SKM-1 (cell line): ENCODE measurements at regions not wholly inside any gene's neighbourhood (a gene's known extent, or its start where the extent isn't known, plus 50 kb on each side); places are given as distances from the start of the nearest gene placed in this dataset.
A peak's percentile ranks its signal among the peaks of the same experiment; 100 is the strongest.

ENCODE experiments used
- DNase-seq: peaks from one replicate; lab custom pipeline; 2025; ENCODE audit not compliant: unreplicated experiment; lab: John Stamatoyannopoulos, UW

DNA sequence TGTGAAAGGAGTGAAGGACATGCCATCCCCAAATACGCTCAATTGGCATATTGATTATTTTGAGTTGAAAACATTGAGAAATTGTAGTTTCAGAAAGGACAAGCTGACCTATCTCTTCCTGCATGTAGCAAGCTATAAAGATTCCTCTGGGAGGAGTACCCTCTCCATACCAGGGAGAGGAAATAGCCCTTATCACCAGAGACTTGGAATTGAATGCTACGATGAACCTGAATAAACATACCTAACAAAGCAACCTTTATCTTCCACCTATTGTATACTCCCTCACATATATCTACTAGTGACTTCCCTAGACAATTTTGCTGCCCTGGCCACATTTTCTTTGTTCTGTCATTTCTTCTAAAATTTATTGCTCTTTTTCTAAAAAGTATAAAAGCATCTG is 150.2 kb upstream of the EEPD1 start:
- DNase-seq: no peak

DNA sequence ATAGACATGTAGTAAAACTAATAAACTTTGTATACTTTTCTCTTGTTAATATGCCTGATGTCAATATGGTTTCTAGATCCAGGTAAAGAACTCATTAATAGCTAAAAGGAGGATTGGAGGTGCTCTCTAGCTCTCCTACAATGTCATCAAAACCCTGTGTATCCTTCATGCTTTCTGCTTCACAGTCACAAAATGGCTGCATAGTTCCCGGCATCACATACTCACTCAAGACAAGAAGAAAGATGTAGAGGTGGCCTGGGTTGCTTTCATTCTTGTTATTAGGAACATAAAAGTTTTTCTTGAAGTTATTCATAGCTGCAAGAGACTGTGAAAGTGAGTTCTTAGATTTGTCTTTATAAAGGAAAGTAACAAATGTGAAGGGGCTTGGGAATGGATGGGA is 149.7 kb upstream of the EEPD1 start:
- DNase-seq: no peak

DNA sequence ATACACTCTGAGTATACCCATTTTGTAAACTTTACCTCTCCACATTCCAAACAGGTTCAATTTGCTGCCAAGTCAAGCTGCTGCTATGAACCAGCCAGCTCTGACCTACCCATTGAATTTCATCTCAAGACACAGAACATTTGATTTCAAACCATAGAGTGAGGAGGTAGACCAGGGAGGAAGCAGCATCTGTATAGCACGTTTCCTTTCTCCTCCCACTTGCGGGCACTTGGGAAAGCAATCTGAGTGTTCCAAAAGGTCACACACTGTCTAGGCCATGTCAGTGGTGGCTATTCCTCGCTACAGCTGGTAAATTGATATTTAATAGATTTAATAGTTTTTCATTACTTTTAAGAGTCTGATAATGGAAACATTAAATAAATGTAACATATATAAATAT is 147.8 kb upstream of the EEPD1 start:
- DNase-seq: no peak

DNA sequence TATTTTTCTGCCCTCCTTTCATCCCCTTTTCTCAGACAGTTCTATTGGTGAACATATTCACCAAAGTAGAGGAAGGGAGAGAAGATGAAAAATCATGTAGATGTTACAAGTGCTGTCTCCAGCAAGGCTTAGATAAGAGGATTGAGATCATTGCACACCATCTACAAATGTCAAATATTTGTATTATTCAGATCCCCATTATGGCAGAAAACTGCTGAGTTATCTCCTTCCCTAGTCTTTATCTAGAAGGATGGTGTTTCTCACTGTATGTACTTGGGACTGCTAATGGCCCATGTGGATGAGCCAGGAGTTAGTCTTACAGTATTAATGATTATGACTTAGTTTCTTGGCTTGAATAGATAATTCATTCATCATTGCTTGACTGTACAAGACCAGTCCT is 147.2 kb upstream of the EEPD1 start:
- DNase-seq: no peak

DNA sequence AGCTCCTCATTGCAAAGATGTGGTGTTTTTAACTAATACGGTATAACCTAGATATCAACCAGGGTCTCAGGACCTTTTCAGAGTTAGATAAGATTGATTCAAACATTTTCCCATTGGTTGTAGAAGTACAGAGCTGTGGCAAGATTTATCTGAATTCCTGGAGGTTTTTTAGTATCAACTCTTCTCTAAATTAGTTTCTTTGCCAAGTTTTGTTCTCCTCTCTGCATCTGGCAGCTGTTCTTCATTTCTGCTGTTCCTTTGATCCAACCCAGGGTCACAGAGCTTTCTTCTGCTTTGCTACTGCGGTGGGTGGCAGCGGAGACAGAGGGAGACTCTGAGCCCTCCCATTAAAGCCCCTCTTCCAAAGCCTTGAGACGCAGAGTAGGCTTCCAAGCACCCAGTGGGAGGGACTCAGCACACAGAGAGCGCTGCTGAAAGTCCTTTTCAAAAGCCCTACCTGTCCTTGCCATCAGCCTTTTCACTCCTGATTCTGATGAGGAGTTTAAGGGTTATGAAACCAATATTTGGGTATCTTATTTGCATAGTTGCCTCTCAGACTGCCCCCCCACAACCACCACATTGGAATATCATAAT is 146.3 kb upstream of the EEPD1 start:
- DNase-seq: no peak

DNA sequence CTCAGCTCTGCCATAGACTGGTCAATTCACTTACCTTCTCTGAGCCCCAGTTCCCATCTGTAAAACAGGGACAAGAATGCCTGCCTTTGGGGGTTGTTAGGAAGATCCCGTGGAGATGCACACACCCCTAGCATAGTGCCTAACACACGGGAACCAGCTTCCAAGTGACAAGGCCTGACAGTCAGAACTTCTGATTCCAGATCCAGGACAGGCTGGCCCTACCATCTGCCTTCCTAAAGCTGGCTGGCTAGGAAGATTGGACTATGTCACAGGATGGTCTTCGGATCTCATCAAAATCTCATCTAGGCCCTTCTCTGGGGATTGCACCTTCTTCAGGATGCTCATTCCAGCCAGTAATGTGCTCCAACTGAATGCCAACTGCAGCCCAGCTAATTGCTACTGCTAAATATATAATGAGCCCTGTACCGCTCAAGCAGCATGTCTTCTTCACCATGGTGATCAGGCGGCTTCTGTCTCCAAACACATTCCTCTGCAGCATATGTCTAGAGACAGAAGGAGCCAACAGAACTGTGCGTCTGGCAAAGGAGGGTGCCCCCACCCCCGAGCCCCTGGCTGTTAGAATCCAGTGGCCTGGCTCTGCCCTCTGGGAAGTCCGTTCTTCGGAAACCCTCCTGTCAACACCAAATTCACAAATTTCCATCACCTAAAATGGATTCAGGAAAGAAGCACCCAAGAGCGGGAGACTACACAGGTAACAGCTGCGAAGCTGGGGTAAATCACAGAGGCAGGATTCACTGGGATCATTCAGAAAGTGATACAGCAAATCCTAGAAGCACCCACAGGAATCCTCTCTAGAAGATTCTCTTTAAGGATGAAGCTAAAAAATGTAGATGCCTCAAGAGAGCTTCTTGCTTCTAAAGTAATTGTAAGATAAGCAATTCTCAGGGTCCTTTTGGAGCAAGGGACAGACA is 142.1 kb upstream of the EEPD1 start:
- no peak for DNase-seq

DNA sequence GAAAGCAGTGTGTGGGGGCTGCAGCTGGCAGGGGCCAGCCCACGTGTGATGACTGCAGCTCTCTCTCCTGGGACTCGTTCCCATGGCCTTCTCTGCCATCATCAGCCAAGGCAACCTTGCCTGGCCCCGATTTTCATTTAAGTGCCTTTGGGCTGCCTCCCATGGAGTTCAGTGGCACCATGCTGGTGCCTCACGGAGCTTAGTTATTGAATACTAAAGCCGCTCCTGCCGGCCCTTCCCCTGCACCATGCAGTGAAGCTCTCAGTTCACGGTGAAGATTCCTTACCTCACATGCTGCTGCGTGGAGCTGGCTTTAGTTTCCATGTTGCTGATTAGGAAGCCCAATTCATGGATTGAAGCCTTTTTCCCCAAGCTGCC is 141.5 kb upstream of the EEPD1 start:
- DNase-seq: no peak

DNA sequence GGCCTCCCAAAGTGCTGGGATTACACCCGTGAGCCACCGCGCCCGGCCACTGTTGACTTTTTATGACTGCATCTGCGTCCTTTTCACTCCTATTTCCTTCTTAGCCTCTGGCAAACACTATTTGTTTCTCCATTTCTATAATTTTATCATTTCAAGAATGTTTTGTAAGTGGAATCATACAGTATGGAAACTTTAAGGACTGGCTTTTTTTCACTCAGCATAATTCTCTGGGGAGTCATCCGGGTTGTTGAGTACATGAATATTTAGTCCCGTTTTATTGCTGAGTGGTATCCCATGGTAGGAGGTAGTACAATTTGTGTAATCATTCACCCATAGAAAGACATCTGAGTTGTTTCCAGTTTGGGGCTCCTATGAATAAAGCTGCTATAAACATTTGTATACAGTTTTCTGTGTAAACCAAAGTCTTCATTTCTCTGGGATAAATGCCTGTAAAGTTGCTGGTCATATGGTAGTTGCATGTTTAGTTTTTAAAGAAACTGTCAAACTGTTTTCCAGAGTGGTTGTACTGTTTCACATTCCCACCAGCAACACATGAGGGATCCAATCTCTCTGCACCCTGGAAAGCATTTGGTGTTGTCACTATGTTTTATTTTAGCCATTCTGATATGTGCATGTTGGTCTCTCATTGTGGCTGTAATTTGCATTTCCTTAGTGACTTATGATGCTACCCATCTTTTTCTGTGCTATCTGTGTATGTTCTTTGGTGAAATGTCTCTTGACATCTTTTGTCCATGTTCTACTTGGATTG is 139.6 kb upstream of the EEPD1 start:
- DNase-seq: no peak

DNA sequence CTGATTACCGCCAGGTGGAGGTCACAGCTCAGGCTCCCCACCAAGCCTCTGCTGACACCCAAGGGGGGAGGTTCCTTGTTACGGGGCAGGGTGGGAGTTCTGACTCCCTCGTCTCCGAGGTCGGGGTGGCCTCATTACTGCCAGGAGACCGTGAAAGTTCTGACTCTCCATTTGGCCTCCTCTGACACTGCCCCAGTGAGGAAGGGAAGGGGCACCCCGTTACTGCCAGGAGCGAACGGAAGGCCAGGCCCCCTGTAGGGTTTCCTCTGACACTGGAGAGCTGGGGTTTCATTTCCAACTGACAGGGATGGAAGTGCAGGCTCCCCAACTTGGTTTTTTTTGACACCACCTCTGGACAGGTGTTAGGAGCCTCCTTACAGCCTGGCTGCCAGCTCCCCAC is 138.1 kb upstream of the EEPD1 start:
- no peak for DNase-seq

DNA sequence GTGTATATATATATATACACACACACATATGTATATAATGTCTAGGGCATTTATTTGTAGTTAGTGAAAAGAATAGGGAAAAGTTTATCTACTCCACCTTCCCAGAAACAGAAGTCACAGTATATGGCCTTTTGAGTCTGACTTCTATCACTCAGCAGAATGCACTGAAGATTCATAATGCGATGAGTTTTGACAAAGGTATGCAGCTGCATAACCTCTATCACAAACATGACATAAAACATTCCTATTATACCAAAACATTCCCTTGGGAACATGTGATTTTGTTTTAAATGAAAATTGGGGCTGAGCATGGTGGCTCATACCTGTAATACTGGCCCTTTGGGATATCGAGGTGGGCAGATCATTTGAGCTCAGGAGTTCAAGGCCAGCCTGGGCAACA is 137.3 kb upstream of the EEPD1 start:
- no peak for DNase-seq

DNA sequence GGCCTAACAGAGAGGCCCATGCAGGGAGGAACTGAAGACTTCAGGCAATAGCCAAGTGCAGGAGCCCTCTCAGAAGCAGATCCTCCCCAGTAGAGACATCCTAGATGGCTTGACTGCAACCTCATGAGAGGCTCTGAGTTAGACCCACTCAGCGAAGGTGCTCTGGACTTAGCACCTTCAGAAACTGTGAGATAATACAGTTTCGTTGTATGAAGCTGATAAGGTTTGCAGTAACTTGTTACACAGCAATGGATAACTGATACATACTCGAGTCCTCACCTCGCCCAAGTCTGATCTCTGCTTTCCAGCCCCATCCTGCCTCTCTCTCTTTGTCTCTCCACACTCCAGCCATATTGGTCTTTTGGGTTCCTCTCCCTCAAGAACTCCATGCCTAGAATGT is 136.4 kb upstream of the EEPD1 start:
- DNase-seq: no peak

DNA sequence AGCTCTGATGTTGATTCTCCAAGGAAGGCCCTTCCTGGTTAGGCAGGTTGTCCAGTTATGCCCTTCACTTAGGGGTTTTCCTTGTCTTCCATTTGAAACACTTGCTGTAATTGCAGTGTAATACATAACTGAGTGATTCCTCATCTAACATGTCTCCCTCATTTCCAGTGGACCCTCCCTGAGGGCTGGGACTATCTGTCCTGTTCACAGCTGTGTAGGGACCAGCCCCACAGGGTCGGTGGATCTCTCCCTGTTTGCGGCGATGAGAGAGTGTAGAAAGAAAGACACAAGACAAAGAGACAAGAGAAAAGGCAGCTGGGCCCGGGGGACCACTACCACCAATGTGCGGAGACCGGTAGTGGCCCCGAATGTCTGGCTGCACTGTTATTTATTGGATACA is 135.9 kb upstream of the EEPD1 start:
- DNase-seq: no peak

DNA sequence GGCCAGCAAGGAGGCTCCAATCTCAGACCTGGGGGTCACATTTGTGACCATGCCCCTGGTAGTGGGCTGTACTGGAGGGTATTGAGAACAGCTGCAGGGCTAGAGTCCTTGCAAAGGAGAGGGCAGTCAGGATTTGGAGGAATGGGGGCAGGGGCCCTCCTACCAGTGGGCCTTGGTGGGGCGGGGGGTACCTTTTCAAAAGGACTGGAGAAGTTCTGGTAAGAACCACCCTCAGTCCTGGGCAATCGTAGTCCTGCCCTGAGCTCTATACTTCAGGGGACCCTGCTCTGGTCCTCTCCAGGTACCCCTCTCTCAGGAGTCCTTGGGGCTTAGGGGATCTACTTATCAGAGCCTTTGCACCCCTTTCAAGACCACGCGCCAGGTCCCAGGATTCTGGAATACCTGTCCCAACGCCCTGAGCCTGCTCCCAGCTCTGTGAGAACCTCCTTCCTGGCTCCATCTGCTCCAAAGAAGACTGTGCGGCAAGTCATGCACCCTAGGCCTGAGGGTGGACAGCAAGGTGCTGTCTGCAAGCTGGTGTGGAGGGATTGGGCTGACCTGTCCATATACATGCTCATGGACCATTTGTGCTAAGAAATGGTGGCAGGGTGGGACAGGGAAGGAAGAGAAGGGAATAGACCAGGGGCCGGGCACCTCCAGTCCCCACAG is 134.1 kb upstream of the EEPD1 start:
- no peak for DNase-seq

DNA sequence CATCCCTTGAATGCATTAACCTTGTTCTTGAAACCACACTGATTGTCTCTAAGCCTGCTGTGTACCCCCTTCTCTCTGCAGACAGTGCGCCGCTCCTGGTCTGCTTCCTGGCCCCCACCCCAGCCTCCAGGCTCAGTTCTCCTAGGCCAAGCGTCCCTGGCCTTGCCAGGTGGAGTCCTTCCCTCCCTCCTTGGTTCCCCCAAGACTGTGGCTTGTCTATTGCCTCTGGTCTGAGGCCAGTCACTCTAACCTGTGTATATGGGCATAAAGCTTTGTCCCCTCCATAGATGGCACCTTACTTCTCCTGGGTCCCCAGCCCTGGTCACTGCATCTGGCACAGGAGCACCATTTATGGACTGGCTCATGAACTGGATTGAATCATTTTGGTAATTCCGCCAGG is 133.5 kb upstream of the EEPD1 start:
- no peak for DNase-seq

DNA sequence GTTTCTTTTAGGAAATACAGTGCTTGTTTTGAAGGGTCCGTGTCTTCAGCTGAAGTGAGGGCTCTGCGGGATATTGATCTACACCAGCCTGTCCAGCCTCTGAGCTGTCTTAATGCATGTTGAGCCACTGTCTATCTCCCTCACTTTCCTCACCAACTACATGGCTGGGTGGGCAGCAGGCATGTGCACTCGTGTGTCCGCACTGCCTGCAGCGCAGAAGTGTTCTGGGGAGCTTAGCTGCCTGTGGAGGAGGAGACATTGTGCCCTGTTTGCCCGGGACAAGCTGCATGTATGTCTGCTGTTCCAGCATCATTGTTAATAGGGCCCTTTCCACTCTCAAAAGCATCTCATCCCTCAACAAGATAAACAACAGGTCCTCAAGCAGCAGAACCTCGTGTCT is 133.1 kb upstream of the EEPD1 start:
- no peak for DNase-seq

DNA sequence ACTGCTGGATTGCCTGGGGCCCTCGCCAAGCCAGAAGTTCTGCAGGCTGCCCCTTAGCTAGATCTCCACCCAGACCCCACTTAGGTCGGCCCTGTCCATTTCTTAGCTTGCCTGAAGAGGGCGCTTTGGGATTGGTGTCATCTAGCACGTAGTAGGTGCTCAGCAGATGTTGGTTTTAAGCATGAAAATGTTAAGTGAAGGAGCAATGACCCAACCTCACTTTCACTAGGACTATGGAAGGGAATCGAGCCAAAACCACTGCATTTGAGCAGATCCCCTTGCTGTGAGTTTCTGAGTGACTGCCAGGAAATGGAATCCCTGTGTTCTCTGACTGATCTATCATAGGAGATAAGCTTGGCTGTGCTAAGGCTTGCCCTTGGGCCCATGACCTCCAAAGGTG is 131.7 kb upstream of the EEPD1 start:
- no peak for DNase-seq

DNA sequence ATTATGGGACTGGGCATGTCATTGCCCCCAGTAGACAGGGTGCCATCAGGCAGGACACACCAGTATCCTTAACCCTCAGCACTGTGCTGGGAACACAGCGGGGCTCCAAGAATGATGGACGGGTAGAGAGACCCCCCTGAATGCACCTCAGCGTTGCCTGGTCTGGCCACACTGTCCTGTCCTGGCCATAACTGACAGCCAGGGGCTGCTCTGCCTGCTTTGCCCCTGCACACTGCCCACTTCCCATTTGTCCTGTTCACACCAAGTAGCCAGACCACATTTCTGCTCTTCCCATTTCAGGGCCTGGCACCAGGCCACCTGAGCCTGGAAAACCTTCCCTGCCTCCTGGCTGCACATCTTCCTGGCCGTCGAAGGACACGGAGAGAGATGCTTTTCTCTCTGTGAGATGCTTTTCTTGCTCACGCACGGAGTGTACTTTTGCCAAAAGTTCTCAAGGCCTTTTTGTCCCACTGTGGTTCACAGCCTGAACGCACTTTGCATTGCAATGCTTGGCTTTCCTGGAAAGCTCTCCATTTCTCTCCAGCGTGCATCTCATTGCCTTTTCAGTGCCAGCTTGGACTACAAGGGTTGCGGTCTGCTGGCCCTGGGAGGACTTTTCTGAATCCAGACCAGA is 131.0 kb upstream of the EEPD1 start:
- no peak for DNase-seq

DNA sequence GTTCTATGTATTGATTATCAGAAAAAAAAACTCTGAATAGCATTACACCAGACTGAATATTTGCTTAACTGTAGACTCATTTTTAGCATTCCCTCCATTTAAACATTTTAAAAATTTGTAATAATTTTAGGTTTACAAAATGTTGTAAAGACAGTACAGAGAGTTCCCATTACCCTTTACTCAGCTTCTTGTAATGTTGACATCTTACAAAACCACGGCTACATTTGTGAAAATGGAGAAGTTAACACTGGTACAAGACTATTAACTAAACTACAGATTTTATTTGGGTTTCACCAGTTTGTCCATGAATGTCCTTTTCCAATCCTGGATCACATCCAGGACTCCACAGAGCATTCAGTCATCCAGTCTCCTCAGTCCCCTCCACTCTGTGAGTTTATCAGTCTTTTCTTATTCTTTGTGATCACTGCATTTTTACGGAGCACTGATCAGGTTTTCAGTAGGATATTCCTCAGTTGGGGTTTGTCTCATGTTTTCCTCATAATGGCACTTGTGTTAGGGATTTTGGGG is 130.0 kb upstream of the EEPD1 start:
- peak; percentile 17 for DNase-seq

DNA sequence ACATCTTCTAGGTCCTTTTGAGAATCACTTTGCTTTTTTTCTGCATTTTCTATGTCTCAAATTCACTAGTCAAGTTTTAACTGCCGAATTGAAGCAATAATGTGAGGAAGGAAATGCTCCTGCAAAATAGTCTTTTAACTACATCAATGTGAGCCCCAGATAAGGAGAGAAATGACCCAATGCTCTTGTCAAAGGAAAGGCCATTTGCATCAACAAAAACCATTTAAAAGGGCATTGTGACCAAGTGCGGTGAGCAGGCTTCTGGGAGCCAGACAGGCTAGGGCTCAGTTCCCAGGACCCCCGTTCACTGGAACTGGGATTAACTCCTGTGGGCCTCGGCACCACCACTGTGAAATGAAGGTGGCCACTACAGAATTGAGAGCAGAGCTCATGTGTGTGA is 127.9 kb upstream of the EEPD1 start:
- no peak for DNase-seq

DNA sequence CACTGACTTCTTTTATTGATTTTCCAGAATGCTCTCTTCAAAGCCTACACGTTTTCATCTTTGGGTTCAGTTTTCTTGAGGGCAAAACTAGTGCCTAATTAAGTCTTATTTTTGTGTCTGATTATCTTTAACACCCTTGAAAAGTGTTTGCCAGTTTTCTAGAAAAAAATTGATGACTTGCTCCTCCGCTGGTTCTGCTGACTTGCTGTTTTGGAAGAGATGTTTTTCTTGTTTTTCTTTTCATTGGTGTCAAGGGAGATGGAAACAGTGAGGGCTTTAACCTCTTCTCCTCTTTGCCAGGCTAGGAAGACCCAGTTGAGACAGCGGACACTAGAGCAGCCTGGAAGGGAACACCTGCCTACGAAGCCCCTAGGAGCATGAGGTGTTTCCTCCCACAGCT is 123.7 kb upstream of the EEPD1 start:
- DNase-seq: no peak
